Brain microvascular endothelial cell (primary cell): ENCODE measurements at regions not wholly inside any gene's neighbourhood (a gene's known extent, or its start where the extent isn't known, plus 50 kb on each side); places are given as distances from the start of the nearest gene placed in this dataset.
"Not testable (repeated sequence)": the region's sequence is repeated elsewhere in the genome, so short reads cannot be mapped to it uniquely, and the experiment has no call there.

Experiments used
- DNase-seq: peaks from one replicate; pipeline ENCODE4 v3.0.0-alpha.2; 2020
- H3K27ac ChIP-seq: fragments of 250-450 bp; sonication (Bioruptor Pico); 2 replicates; pipeline ENCODE4 v1.5.1; 2020; ENCODE audit warnings: mild to moderate bottlenecking, moderate library complexity
- H3K27me3 ChIP-seq: fragments of 250-450 bp; sonication (Bioruptor Pico); replicated peaks from 2 replicates; pipeline ENCODE4 v1.5.1; 2020; ENCODE audit warnings: mild to moderate bottlenecking
- H3K36me3 ChIP-seq: fragments of 250-450 bp; sonication (Bioruptor Pico); replicated peaks from 2 replicates; pipeline ENCODE4 v1.5.1; 2020; ENCODE audit warnings: mild to moderate bottlenecking
- H3K4me3 ChIP-seq: 2 replicates; pipeline ENCODE4 v1.5.1; 2011; ENCODE audit warnings: low read depth, mild to moderate bottlenecking, control low read depth, low read length, moderate library complexity
- CTCF ChIP-seq: IDR thresholded peaks from 2 replicates; pipeline ENCODE4 v1.5.1; 2011; ENCODE audit warnings: low read depth, mild to moderate bottlenecking, moderate library complexity, low read length, control low read depth, inconsistent platforms; ENCODE audit errors: missing control alignments
- in situ Hi-C: cut with HindIII; loops from 2 replicates; pipeline ENCODE4 v1.10.0; 2017; ENCODE audit warnings: low sequenced_read_pairs, low pct_ligation_motif_present

DNA sequence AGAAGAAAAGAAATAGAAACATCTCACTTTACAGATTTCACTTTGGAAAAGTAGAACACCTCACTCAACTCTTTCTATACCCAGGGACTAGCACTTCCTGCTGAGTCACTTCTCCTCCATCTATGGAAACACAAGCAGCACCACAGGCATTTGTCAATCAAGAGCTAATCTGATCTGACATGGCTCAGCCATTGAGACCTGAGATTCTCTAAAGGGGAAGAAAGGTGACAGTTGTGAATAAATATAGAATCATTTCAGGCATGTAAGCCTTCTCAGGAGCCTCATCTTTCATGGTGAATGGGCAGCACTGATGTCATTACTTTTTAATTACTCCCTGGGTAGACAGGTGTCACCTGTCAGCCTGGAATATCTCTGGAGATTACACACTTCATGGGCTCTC is 559.8 kb downstream of the HINT1 start:
- no peaks in the 10 kb centered on the region for H3K27me3 ChIP-seq
- H3K4me3 ChIP-seq, result no peak overlapping the region
- peak; percentile 17 for DNase-seq
- H3K36me3 ChIP-seq, result no peaks in the 10 kb centered on the region
- no peak for TF ChIP-seq CTCF
- no peak overlapping the region for H3K27ac ChIP-seq
- in situ Hi-C loops, result no loop called here

- DNase-seq, H3K36me3 ChIP-seq, in situ Hi-C loops, H3K4me3 ChIP-seq, H3K27ac ChIP-seq, H3K27me3 ChIP-seq: not testable (repeated sequence)
Observed at GRCh38 chr5:130596647-130597046, 568.4 kb downstream of the HINT1 start.

DNA sequence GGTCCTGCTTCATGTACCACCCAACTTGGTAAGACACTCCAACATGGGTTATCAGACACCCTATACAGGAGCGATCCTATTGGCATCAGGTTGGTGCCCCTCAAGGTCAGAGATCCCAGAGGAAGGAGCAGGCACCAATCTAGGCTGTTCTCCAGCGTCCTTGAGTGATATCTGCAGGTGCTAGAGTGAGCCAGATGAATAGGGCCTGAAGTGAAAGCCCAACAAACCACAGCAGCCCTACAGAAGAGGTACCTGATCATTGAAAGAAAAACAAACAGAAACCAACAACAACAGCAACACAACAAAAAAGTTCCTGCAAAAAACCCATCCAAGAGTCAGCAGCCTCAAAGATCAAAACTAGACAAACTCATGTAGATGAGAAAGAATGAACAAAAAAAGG is 584.8 kb downstream of the HINT1 start:
- DNase-seq, result no peak
- H3K27me3 ChIP-seq, result no peaks in the 10 kb centered on the region

GRCh38 chr5:130578354-130578753 is 586.7 kb downstream of the HINT1 start:
- in situ Hi-C loops, result no loop called here
- H3K36me3 ChIP-seq, result no peaks in the 10 kb centered on the region
- DNase-seq, result no peak
- no peak overlapping the region for H3K4me3 ChIP-seq
- no peaks in the 10 kb centered on the region for H3K27me3 ChIP-seq
- no peak for TF ChIP-seq CTCF
- H3K27ac ChIP-seq, result no peak overlapping the region

More for the DNA sequence above, 584.8 kb downstream of the HINT1 start:
- no peak overlapping the region for H3K4me3 ChIP-seq
- in situ Hi-C loops, result no loop called here
- no peaks in the 10 kb centered on the region for H3K36me3 ChIP-seq
- H3K27ac ChIP-seq, result no peak overlapping the region
- TF ChIP-seq CTCF, result no peak

- no peaks in the 10 kb centered on the region for H3K36me3 ChIP-seq
- in situ Hi-C loops, result no loop called here
- H3K4me3 ChIP-seq, result no peak overlapping the region
- DNase-seq, result peak; percentile 65
- no peak for TF ChIP-seq CTCF
- H3K27me3 ChIP-seq, result no peaks in the 10 kb centered on the region
- H3K27ac ChIP-seq, result no peak overlapping the region
Observed at GRCh38 chr5:130571076-130571475, 594.0 kb downstream of the HINT1 start.

DNA sequence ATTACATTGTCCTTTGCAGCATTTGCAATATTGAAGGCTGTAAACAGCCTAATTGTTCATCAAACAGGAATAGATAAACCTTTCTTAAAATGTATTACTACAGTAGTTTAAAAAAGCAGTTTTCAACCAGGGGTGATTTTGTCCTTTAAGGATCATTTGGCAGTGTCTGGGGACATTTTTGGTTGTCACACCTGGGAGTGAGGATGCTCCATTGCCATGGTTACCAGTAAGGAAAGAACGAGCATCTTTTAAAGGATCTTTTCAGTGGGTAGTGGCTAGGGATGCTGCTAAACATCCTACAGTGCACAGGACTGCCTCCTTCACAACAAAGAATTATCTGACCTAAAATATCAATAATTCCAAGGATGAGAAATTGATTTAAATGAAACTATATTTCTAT is 596.3 kb downstream of the HINT1 start:
- Histone ChIP-seq H3K27me3 (no peaks in the 10 kb centered on the region), H3K27ac (no peak overlapping the region), H3K36me3 (no peaks in the 10 kb centered on the region), H3K4me3 (no peak overlapping the region)
- no peak for DNase-seq
- TF ChIP-seq CTCF, result no peak
- in situ Hi-C loops, result no loop called here

- Histone ChIP-seq H3K27me3 (no peaks in the 10 kb centered on the region), H3K27ac (no peak overlapping the region), H3K36me3 (no peaks in the 10 kb centered on the region), H3K4me3 (no peak overlapping the region)
- no peak for DNase-seq
- no peak for TF ChIP-seq CTCF
- in situ Hi-C loops, result no loop called here
Observed at GRCh38 chr5:130555429-130555828, 609.6 kb downstream of the HINT1 start.
